Chondrocyte (in vitro differentiated cells): ENCODE measurements at regions not wholly inside any gene's neighbourhood (a gene's known extent, or its start where the extent isn't known, plus 50 kb on each side); places are given as distances from the start of the nearest gene placed in this dataset.
A peak's percentile ranks its signal among the peaks of the same experiment; 100 is the strongest.

Experiments used
- DNase-seq: peaks from one replicate; pipeline ENCODE4 v3.0.0; 2021; ENCODE audit warnings: mixed read lengths, low spot score
- H3K27ac Mint-ChIP-seq: one replicate; pipeline ENCODE4 v1.8.0; 2021; ENCODE audit warnings: mild to moderate bottlenecking, moderate library complexity, mixed read lengths; ENCODE audit not compliant: unreplicated experiment
- H3K27me3 Mint-ChIP-seq: 2 replicates; pipeline ENCODE4 v1.8.0; 2021; ENCODE audit warnings: low read depth, mixed read lengths
- H3K36me3 Mint-ChIP-seq: 2 replicates; pipeline ENCODE4 v1.8.0; 2021; ENCODE audit warnings: low read depth, mixed read lengths
- H3K4me1 Mint-ChIP-seq: 2 replicates; pipeline ENCODE4 v1.8.0; 2021; ENCODE audit warnings: low read depth, mild to moderate bottlenecking, mixed read lengths
- H3K4me3 Mint-ChIP-seq: one replicate; pipeline ENCODE4 v1.8.0; 2021; ENCODE audit warnings: mild to moderate bottlenecking, moderate library complexity, mixed read lengths; ENCODE audit not compliant: unreplicated experiment
- H3K9me3 Mint-ChIP-seq: 2 replicates; pipeline ENCODE4 v1.8.0; 2021; ENCODE audit warnings: low read depth, mixed read lengths
- CTCF ChIP-seq: fragments of 200-600 bp; sonication (generic); IDR thresholded peaks from 2 replicates; pipeline ENCODE4 v1.5.0; 2021; ENCODE audit warnings: antibody characterized with exemption, mild to moderate bottlenecking, moderate library complexity

- DNase-seq = peak; percentile 33
- Mint-ChIP-seq H3K36me3 (no peaks in the 10 kb centered on the region), H3K4me1 (peaks cover 53% of the 10 kb centered on the region), H3K27me3 (no peaks in the 10 kb centered on the region), H3K4me3 (no peak overlapping the region), H3K9me3 (no peaks in the 10 kb centered on the region), H3K27ac (no peak overlapping the region)
- TF ChIP-seq CTCF = no peak
Observed at GRCh38 chr2:201968050-201968449, 65.6 kb upstream of the FZD7 start.

- no peak for TF ChIP-seq CTCF
- DNase-seq = peak; percentile 69
- H3K27me3 Mint-ChIP-seq = no peaks in the 10 kb centered on the region
- H3K4me3 Mint-ChIP-seq = no peak overlapping the region
- peaks cover 53% of the 10 kb centered on the region for H3K4me1 Mint-ChIP-seq
- H3K9me3 Mint-ChIP-seq = no peaks in the 10 kb centered on the region
- no peak overlapping the region for H3K27ac Mint-ChIP-seq
- H3K36me3 Mint-ChIP-seq = no peaks in the 10 kb centered on the region
Observed at GRCh38 chr2:201968476-201968875, 65.2 kb upstream of the FZD7 start.

GRCh38 chr2:201969241-201969937 lies 64.3 kb upstream of the FZD7 start:
- H3K27me3 Mint-ChIP-seq = no peaks in the 10 kb centered on the region
- no peaks in the 10 kb centered on the region for H3K9me3 Mint-ChIP-seq
- peak; percentile 35 for DNase-seq
- H3K4me3 Mint-ChIP-seq = no peak overlapping the region
- TF ChIP-seq CTCF = no peak
- H3K4me1 Mint-ChIP-seq = peaks cover 51% of the 10 kb centered on the region
- no peaks in the 10 kb centered on the region for H3K36me3 Mint-ChIP-seq
- H3K27ac Mint-ChIP-seq = peak overlapping the region; percentile 86

GRCh38 chr2:201969938-201970785 lies 63.5 kb upstream of the FZD7 start:
- peak; percentile 34 for DNase-seq
- Mint-ChIP-seq H3K4me1 (peaks cover 43% of the 10 kb centered on the region), H3K27me3 (no peaks in the 10 kb centered on the region), H3K9me3 (no peaks in the 10 kb centered on the region), H3K4me3 (no peak overlapping the region), H3K27ac (peak overlapping the region; percentile 86), H3K36me3 (no peaks in the 10 kb centered on the region)
- no peak for TF ChIP-seq CTCF

- H3K4me1 Mint-ChIP-seq = peaks cover 42% of the 10 kb centered on the region
- no peak for TF ChIP-seq CTCF
- no peaks in the 10 kb centered on the region for H3K36me3 Mint-ChIP-seq
- no peaks in the 10 kb centered on the region for H3K9me3 Mint-ChIP-seq
- H3K27me3 Mint-ChIP-seq = no peaks in the 10 kb centered on the region
- H3K4me3 Mint-ChIP-seq = no peak overlapping the region
- no peak for DNase-seq
- peak overlapping the region; percentile 6 for H3K27ac Mint-ChIP-seq
Observed at GRCh38 chr2:201970786-201971108, 62.9 kb upstream of the FZD7 start.
